GM19395 (cell line): ENCODE measurements at regions not wholly inside any gene's neighbourhood (a gene's known extent, or its start where the extent isn't known, plus 50 kb on each side); places are given as distances from the start of the nearest gene placed in this dataset.
"Not testable (repeated sequence)": the region's sequence is repeated elsewhere in the genome, so short reads cannot be mapped to it uniquely, and the experiment has no call there.

ENCODE experiments used
- ATAC-seq: cut with Tn5 transposase; IDR thresholded peaks from one replicate; pipeline ENCODE4 v1.9.1; 2021; ENCODE audit warnings: mild to moderate bottlenecking, moderate library complexity; ENCODE audit not compliant: unreplicated experiment

DNA sequence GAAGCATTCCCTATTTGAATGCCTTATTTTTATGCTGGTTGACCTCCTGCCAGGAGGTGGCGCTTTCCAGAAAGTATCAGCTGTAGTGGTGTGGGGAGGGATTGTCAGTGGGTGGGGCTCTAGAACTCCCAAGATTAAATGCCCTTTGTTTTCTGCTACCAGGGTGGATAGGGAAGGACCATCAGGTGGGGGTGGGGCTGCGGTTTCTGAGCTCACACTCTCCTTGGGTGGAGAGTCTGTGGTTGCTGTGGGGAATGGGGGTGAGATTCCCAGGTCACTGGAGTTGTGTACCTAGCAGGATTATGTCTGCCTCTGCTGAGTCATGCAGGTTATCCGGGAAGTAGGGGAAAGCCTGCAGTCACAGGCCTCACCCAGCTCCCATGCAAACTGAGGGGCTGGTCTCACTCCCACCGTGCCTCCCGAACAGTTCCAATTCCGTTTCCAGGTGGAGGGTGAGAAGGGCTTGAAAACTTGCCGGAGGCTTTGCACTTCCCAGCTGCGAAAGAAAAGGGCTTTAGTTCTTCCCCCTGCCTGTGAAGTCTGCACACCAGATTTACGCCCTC lies 68.3 kb downstream of the ALG10B start:
- ATAC-seq: no peak

DNA sequence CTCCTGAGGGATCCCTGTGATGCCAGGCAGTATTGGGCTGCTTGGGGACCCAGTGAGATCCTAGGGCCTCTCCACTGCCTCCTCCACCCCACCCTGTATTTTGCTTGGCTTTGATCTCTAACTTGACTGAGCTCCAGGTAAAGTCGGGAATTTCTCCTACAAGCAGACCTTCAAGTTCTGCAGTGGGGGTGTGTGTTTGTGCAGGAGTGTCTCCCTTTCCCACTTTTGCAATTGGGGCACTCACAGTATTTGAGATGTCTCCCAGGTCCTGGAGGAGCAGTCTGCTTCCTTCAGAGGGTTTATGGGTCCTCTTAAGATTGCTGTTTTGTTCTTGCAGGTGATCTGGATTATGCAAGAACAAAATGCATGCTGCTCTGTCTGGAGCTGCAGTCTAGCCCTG lies 68.9 kb downstream of the ALG10B start:
- no peak for ATAC-seq

DNA sequence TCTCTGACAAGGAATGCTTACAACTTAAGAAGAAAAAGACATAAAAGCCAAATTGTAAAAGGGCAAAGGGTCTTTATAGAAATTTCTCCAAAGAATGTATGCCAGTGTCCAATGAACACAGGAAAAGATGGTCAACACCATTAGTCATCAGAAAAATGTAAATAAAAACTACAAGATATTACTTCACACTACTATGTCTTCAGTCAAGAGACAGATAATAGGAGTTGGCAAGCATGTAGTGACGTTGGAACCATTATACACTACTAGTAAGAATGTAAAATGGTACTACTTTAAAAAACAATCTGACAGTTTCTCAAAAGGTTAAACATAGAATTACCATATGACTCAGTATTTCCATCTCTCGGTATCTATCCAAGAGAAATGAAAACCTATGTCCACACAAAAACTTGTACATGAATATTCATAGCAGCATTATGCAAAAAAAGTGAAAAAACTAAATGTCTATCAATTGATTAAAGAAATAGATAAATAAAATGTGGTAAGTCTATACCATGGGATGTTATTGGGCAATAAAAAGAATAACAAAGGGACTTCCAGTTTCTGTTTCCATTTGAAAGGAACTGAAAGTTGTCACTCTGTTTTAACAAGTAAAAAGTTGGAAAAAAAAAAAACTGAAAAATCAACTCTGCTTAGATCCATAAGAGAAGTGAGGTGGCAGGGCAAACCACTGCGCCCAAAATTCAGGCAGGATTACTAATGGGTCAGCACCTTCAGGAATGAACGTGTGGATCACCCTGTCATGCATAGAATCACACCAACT lies 69.8 kb downstream of the ALG10B start:
- ATAC-seq: peak; percentile 72

- no peak for ATAC-seq
Measured at GRCh38 chr12:38389614-38390013, 73.0 kb downstream of the ALG10B start.

- no peak for ATAC-seq
Measured at GRCh38 chr12:38391007-38391406, 74.4 kb downstream of the ALG10B start.

DNA sequence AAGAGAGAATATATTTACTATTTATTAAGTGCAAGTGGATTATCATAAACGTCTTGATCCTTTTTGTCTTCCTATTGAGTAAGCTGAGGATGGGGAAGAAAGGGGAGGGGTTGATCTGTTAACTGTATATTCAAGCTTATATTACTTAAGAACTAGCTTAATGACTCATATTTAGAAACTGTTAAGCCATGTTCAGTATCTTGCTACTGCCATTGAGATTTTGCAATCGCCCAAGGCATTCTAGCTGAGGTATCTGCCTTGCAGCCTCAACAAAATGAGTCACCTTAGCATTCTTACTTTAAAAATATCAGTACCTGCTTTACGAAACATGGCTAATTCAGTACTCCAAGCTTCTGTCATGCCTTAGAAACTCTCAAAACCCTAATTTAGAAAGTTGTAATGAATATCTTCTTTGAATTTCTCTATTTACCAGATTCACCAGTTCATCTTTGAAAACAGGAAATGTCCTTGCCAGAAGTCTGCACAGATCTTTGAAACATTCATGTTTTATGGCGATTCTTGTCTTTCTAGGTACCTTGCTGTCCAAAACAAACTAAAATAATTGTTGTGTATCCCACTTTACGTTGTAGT lies 76.1 kb downstream of the ALG10B start:
- ATAC-seq: no peak

GRCh38 chr12:38399711-38400206 lies 83.2 kb downstream of the ALG10B start:
- no peak for ATAC-seq

GRCh38 chr12:38402811-38403210 lies 86.2 kb downstream of the ALG10B start:
- no peak for ATAC-seq

- no peak for ATAC-seq
Measured at GRCh38 chr12:38409511-38409910, 92.9 kb downstream of the ALG10B start.

- ATAC-seq: no peak
Measured at GRCh38 chr12:38411426-38411825, 94.9 kb downstream of the ALG10B start.

DNA sequence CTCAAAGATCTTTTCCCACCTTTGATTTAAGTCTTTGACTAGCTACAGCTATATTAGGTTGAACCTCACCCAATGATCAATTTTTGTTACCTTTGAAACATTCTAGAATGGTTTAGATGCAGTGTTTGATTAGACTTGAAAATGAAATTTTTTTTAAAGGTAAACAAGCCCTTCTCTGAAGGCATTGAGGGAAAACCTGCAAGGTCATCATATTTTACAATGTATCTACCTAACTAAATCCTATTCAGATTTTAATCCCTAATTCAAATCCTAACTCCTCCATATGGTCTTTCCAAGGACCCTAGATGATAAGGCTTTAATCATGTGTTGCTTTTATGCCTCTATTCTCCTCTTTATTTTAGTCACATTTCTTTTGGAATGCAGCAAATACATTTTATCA lies 95.4 kb downstream of the ALG10B start:
- no peak for ATAC-seq

GRCh38 chr12:38417101-38417500 lies 100.5 kb downstream of the ALG10B start:
- ATAC-seq: no peak

DNA sequence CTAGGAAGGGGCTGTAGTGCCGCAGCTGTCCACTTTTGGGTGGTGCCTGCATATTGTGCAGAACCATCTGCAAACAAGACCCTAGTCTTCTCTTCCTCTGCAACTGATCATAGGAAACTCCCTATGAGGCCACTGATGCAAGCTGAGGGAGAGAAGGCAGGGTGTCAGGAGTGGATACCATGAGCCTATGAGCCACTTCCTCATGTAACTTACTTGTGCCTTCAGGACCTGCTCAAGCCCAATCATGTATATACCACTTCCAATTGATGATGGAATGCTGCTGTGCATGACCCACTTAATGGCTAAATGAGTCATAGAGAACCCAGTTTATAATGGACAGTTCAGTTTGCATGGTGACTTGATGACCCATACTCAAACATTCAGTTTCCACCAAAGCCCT lies 107.9 kb downstream of the ALG10B start:
- ATAC-seq: no peak

DNA sequence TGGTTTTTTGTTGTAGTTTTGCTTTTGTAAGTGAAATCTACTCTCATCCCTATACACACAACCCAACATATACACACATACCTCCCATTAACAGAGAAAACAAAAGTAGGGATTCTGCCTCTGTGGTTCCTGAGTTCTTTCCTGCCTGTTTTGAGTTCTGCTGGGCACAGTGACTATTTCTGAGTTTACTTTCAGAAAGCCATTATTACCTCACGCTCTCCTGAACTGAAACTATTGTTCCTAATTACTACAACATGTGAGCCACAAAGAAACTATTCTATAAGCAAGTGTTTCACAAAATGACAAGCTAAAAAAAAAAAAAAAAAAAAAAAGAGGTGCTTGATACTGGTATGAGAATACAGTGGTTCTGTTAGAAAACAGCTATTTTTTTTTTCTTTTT lies 110.9 kb downstream of the ALG10B start:
- no peak for ATAC-seq

DNA sequence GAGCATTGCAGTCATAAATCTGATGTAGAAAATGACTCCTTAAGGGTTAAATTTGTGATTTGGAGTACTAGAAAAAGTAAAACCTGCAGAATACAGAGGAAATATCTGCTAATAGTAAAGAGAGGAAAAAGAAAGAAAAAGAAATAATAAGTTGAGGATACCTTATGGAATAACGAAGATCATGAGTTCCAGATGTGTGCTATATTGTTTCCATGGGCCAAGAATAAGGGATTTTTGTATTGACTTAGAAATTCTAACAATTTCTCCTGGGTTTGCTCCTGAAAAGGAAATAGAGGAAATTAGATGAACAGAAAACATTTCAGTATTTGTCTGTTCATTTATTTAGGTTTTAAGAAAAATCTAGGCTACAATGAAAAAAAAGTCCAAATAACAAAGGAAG lies 115.3 kb downstream of the ALG10B start:
- ATAC-seq: no peak

- ATAC-seq: not testable (repeated sequence)
Measured at GRCh38 chr12:38441871-38442281, 125.3 kb downstream of the ALG10B start.

DNA sequence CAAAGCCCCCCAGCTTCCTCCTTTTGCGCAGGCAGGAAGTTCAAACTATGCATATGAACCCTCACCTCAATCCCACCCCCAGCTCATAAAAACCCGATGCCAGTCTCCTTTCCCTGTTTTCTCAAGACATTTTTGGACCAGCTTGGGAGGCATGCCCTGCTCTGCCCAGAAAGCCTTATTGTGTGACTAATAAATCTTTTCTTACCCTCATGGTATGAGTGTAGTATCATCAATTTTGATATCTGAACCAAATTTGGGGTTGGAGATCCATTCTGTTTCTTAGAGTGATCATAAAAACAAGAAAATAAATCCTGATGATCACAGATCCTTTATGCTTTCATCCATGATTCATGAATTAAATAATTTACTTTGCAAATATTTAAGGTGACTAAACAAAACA lies 128.5 kb downstream of the ALG10B start:
- no peak for ATAC-seq

GRCh38 chr12:38448991-38449390 lies 132.4 kb downstream of the ALG10B start:
- ATAC-seq: no peak

- ATAC-seq: no peak
Measured at GRCh38 chr12:38456537-38457120, 140.1 kb downstream of the ALG10B start.

DNA sequence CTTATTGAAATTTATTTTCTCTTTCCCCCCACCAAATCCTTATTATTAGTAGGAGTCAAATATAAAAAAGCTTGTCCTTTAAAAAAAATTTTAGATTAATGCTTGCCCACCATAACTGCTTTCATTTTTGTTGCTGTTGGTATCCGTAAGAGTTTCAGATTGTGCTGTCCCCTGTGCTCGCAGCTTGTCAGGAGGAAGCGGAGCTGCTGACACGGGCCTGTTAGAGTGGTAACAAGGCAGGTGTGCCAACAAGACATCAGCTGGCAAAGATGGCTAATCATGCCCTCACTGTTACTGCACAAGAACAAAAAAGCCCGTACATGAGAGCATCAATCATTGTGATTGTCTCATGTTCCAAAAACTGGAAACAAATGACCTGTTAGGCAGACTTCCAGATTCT lies 148.4 kb downstream of the ALG10B start:
- ATAC-seq: no peak

DNA sequence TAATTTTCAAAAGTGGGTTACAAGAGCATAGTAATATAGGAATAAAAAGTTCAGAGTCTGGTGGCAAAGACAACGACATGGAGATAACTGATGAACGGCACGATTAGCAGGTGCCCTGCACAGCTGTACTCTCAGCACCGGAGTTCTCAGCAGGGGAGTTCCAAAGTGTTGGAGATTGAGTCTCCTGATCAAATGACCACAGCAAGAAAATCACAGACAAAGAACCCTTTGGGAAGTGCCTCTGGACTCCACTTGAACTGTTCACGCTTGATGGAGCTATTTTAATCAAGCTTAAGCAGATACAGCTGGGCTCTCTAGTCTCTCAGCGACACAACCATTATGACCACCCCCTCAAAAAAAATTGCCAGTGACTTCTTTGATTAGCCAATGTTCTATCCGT lies 153.1 kb downstream of the ALG10B start:
- no peak for ATAC-seq
